GM23338 (cell line): ENCODE measurements at regions not wholly inside any gene's neighbourhood (a gene's known extent, or its start where the extent isn't known, plus 50 kb on each side); places are given as distances from the start of the nearest gene placed in this dataset.

Experiments
- CREB1 ChIP-seq: fragments of 250-450 bp; sonication (Bioruptor Pico); IDR thresholded peaks from 2 replicates; pipeline ENCODE4 v1.5.0; 2020; ENCODE audit warnings: low read depth, mild to moderate bottlenecking, moderate library complexity
- CTCF ChIP-seq, 2 experiments: fragments of 200-600 bp in 1 of 2; sonication (generic) in 1 of 2; conservative IDR thresholded peaks; 2 replicates each; pipeline versions ENCODE4 v1.5.1 to v1.6.1; 2016 to 2017; ENCODE audit warnings: antibody characterized with exemption in 2 of 2, low read depth in 2 of 2, mild to moderate bottlenecking in 2 of 2, moderate library complexity in 1 of 2
- EZH2 ChIP-seq: fragments of 200-600 bp; sonication (generic); IDR thresholded peaks from one replicate; pipeline ENCODE4 v1.8.0; 2017; ENCODE audit warnings: antibody characterized with exemption, mild to moderate bottlenecking, low read depth; ENCODE audit not compliant: unreplicated experiment
- EZH2phosphoT487 ChIP-seq: fragments of 200-600 bp; sonication (generic); IDR thresholded peaks from one replicate; pipeline ENCODE4 v1.8.1; 2018; ENCODE audit warnings: antibody characterized with exemption; ENCODE audit not compliant: unreplicated experiment
- JUNB ChIP-seq: IDR thresholded peaks from one replicate; pipeline ENCODE4 v1.6.1; 2016; ENCODE audit warnings: antibody characterized with exemption; ENCODE audit not compliant: unreplicated experiment
- NANOG ChIP-seq: IDR thresholded peaks from 2 replicates; pipeline ENCODE4 v1.6.1; 2016; ENCODE audit warnings: antibody characterized with exemption, borderline replicate concordance
- POLR2AphosphoS5 ChIP-seq: IDR thresholded peaks from 2 replicates; pipeline ENCODE4 v1.6.1; 2016; ENCODE audit warnings: antibody characterized with exemption, low read depth
- REST ChIP-seq: IDR thresholded peaks from one replicate; pipeline ENCODE4 v1.6.1; 2018; ENCODE audit warnings: antibody characterized with exemption; ENCODE audit not compliant: unreplicated experiment
- STAT1 ChIP-seq: IDR thresholded peaks from one replicate; pipeline ENCODE4 v1.6.1; 2016; ENCODE audit warnings: antibody characterized with exemption; ENCODE audit not compliant: unreplicated experiment
- ZNF114 ChIP-seq: fragments of 250-450 bp; sonication (Bioruptor Pico); IDR thresholded peaks from 2 replicates; pipeline ENCODE4 v1.5.0; 2020; ENCODE audit warnings: mild to moderate bottlenecking, moderate library complexity
- ZNF331 ChIP-seq: fragments of 250-450 bp; sonication (Bioruptor Pico); IDR thresholded peaks from 2 replicates; pipeline ENCODE4 v1.5.0; 2020; ENCODE audit warnings: low read depth, mild to moderate bottlenecking, moderate library complexity
- TF ChIP-seq, protein P1 (sequence below): IDR thresholded peaks from 2 replicates; pipeline ENCODE4 v1.6.1; 2016; ENCODE audit warnings: antibody characterized with exemption

- TF ChIP-seq CTCF (conservative IDR thresholded peaks at IDR 0.05; ENCODE audit: low read depth in 2 of 2) (no peak), POLR2AphosphoS5 (no peak), ZNF114 (no peak), STAT1 (no peak), EZH2phosphoT487 (no peak), REST (no peak), EZH2 (no peak), NANOG (no peak), CREB1 (CRISPR knock-in tag) (no peak), JUNB (no peak), ZNF331 (CRISPR knock-in tag) (no peak)
- TF ChIP-seq, protein P1, sequence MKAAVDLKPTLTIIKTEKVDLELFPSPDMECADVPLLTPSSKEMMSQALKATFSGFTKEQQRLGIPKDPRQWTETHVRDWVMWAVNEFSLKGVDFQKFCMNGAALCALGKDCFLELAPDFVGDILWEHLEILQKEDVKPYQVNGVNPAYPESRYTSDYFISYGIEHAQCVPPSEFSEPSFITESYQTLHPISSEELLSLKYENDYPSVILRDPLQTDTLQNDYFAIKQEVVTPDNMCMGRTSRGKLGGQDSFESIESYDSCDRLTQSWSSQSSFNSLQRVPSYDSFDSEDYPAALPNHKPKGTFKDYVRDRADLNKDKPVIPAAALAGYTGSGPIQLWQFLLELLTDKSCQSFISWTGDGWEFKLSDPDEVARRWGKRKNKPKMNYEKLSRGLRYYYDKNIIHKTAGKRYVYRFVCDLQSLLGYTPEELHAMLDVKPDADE: no peak
Observed at GRCh38 chr6:12645941-12646340, 70.6 kb upstream of the PHACTR1 start.
